ENCODE measurements at regions not wholly inside any gene's neighbourhood (a gene's known extent, or its start where the extent isn't known, plus 50 kb on each side); places are given as distances from the start of the nearest gene placed in this dataset.
"Not testable (repeated sequence)": the region's sequence is repeated elsewhere in the genome, so short reads cannot be mapped to it uniquely, and the experiment has no call there.

GRCh38 chr10:109732254-109732965 lies 190.9 kb downstream of the XPNPEP1 start:
- in situ Hi-C loops (cut with HindIII; ENCODE audit: low sequenced_read_pairs) = no loop called here

DNA sequence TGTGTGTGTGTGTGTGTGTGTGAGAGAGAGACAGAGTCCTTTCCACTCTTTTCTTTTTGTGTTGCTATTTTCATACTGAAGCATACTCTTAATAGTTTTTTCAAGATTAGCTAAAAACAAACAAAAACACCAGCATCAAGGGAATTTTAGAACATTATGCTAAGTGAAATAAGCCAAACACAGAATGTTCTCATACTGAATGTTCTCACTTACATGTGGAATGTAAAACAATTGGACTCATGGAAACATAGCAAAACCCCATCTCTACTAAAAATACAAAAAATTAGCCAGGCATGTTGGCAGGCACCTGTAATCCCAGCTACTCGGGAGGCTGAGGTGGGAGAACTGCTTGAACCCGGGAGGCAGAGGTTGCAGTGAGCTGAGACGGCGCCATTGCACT lies 193.4 kb downstream of the XPNPEP1 start:
- in situ Hi-C loops (cut with HindIII; ENCODE audit: low sequenced_read_pairs) = not testable (repeated sequence)

DNA sequence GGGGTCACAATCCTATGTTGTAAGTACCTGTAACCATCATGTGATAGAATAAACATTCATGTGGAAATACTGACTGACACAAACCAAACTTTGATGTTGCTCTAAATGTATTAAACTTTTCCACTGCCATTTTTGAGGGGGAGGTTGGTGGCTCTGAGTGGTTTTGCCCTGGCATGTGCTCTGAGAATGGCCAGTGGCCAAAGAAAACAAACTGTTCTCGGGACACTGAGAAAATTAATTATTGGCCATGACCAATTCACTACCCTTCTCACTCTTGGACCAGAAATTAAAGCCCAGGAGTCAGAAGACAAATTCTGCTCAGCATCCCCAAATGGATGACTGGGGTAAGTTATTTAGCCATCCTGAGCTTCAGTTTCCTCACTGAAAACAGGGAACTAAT lies 195.9 kb downstream of the XPNPEP1 start:
- in situ Hi-C loops (cut with HindIII; ENCODE audit: low sequenced_read_pairs) = no loop called here

- in situ Hi-C loops (cut with HindIII; ENCODE audit: low sequenced_read_pairs) = no loop called here
Measured at GRCh38 chr10:109726473-109726872, 196.8 kb downstream of the XPNPEP1 start.

DNA sequence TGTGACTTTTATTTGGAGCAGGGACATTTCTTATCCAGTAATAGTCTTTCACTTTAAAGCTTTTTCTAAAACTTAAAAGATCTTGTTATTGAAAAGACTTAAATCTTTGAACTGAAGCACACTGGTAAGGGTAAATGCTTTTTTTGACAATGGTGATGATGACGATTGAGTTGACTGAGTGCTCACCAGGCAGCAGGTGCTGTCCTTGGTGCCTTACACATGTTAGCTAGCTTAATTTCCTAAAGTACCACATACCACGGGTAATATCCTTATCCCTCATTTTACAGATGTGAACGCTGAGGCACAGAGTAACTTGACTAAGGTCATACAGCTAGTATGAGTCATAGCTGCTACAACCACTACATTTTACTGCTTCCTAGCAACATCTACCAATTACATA lies 200.0 kb downstream of the XPNPEP1 start:
- in situ Hi-C loops (cut with HindIII; ENCODE audit: low sequenced_read_pairs) = no loop called here

DNA sequence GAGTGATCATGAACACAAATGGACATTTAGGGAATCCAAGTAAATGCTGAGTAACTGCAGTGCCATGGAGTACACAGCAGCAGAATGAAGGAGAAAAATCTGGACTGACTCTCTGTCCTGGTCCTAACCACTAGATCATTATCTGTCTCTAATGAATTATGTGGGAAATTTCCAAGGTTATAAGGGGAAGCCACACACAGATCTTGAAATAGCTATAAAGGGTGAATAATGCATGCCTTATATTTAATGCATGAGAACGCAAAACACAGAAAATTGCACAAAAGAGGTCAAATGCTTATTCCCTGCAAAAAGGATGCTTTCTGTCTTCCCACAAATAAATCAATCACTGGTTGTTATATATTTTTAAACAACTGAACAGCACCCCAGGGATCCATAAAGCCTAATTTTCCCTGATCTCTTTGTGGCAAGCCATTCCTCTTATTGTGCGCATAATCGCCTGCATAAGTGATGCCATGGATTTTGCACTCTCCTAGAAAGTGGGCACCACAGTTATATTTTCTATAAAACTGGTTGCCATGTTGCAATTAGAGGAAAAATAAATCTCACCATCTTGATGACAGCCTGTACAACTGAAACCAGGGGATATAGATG lies 201.8 kb downstream of the XPNPEP1 start:
- in situ Hi-C loops (cut with HindIII; ENCODE audit: low sequenced_read_pairs) = no loop called here

DNA sequence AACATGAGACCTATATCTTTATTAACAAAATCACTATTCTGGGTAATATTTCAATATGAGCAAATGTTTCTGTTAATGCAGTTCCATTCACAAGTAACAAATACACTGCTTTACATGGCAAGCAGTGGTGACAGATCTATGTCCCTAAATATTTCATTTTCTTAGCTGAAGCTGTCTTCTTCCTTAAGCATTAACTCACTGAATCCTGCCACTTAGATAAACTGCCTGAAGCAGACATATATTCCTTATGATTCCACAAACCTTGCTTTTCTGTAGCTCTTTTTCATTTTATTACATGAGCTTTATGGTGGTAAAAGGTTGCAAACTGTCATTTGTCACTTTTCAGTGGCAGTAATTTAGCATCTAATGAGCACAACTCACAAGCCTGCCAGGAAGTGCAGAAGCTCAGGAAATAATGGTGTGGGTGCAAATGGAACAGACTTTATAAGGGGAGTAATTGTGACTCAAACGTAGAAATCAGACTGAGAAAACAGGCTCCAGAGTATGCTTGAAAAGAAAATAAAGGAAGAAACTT lies 217.2 kb downstream of the XPNPEP1 start:
- in situ Hi-C loops (cut with HindIII; ENCODE audit: low sequenced_read_pairs) = no loop called here

- in situ Hi-C loops (cut with HindIII; ENCODE audit: low sequenced_read_pairs) = no loop called here
Measured at GRCh38 chr10:109701633-109702215, 221.6 kb downstream of the XPNPEP1 start.

DNA sequence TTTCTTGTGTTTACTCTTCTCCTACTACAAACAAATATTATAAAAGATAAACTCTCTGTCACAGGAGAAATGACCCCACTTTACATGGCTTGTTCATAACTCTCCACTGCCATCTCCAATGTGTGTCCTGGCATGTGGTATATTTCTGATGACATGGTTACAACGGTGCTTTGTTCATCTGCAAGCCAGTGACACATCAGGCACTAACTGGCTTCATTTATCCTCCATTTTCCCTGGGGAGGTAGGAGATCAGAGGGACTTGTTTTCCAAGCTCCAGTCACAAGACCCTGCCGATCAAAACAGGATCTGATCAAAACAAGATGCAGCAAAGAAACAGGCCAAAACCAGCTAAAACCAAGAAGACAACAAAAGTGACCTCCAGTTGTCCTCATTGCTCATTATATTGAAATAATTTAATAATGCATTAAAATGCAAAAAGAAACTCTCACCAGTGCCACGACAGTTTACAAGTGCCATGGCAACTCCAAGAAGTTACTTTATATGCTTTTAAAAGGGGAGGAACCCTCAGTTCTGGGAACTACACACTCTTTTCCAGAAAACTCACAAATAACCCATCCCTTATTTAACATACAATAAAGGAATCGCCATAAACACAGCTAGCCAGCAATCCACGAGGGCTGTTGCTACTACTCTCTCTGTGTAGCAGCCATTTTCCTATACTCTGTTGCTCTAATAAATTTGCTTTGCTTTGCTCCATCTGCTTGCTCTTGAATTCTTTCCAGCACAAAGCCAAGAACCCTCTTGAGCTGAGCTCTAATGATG lies 224.2 kb downstream of the XPNPEP1 start:
- in situ Hi-C loops (cut with HindIII; ENCODE audit: low sequenced_read_pairs) = no loop called here

GRCh38 chr10:109698086-109698485 lies 225.2 kb downstream of the XPNPEP1 start:
- in situ Hi-C loops (cut with HindIII; ENCODE audit: low sequenced_read_pairs) = no loop called here

DNA sequence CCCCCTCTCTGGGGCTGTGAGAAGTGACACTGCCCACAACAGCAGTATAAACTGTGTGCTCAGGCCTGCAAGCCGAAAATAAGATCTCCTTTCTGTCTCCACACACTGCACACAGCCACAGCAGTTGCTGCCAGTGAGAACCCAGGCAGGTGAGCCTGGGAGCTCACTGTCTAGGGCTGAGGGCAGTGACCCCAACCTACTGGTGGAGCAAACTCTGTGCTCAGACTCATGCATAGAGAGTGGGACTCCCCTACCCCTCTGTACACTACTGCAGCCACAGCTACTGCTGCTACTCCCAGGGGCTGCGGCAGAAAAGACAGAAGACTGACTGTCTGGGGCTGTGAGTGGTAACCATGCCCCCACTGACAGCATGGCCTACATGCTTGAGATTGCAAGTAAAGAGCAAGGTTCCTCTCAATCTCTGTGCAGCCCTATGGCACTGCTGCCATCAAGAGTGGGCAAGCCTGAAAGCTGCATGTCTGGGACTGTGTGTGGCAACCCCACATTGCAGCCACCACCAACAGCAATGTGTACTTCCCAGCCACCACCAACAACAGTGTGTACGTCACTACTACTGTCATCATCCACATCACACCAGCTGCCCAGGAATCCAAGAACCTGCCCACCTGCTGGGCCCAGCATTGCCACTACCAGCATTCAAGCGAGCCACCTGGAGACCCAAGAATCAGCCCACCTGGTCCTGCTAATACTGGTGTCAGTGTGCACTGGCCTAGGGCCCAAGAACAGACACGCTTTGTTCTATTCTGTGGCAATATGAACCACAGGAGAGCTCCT lies 226.1 kb downstream of the XPNPEP1 start:
- in situ Hi-C loops (cut with HindIII; ENCODE audit: low sequenced_read_pairs) = no loop called here

- in situ Hi-C loops (cut with HindIII; ENCODE audit: low sequenced_read_pairs) = no loop called here
Measured at GRCh38 chr10:109696462-109696861, 226.8 kb downstream of the XPNPEP1 start.

GRCh38 chr10:109695988-109696387 lies 227.3 kb downstream of the XPNPEP1 start:
- in situ Hi-C loops (cut with HindIII; ENCODE audit: low sequenced_read_pairs) = no loop called here

GRCh38 chr10:109689785-109690184 lies 233.5 kb downstream of the XPNPEP1 start:
- in situ Hi-C loops (cut with HindIII; ENCODE audit: low sequenced_read_pairs) = no loop called here

- in situ Hi-C loops (cut with HindIII; ENCODE audit: low sequenced_read_pairs) = no loop called here
Measured at GRCh38 chr10:109679478-109679877, 243.8 kb downstream of the XPNPEP1 start.

DNA sequence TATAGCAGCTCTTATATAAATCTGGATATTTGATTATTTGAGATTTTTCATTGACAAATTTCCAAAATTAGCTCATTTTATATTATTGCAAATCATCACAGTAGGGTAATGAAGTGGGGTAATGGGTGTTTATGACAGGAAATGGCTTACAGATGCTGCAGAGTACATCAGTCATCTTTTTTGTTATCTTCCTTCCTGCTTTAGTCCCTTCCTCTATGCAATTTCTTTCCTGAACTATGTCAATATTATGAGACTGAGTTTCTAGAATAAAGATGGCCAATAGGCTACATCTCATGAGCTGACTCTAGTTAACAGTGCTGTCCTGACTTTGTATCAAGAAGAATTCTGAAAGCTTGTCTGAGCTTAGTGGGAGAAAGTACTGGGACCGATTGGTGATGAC lies 244.5 kb downstream of the XPNPEP1 start:
- in situ Hi-C loops (cut with HindIII; ENCODE audit: low sequenced_read_pairs) = no loop called here

DNA sequence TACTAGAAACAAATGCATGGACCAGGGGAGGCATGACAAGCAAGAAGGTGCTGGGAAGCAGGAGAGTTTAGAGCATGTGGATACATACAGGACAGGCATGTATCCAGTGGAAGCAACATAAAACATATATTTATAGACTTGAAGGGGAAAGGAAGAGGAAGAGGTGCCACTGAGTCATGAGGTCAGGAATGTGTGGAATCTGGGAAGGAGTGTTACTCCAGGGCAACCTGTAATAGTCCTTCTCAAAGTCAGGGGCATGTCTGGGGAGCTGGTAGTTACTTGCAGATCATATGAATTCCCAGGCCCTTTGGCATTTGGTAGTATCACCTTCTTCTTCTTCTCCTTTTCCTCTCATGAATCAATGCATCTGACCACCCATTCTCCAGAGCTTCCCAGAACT lies 246.6 kb downstream of the XPNPEP1 start:
- in situ Hi-C loops (cut with HindIII; ENCODE audit: low sequenced_read_pairs) = no loop called here

- in situ Hi-C loops (cut with HindIII; ENCODE audit: low sequenced_read_pairs) = no loop called here
Measured at GRCh38 chr10:109668703-109669102, 254.6 kb downstream of the XPNPEP1 start.

DNA sequence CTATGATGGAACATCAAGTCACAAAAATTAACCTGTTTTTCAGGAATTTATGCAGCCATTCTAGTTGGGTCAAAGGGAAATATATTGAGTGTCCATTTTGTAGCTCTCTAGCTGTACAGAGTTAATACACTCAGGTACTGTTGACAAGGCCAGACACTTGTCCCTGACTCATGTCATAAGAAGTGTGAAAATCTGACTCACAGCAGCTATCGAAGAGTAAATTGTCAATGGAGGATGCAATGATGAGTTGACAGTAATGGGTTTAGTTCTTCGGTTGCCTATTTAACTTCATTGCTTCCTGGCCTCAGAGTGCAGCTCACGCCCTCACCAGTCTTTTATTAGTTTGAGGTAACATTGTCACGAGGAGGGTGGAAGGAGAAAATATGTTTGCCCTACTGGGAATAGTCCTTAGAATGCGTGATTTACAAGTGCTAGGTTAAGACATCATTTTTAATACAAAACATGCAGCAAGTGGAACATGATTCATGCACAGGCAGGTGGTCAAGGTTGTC lies 255.1 kb downstream of the XPNPEP1 start:
- in situ Hi-C loops (cut with HindIII; ENCODE audit: low sequenced_read_pairs) = no loop called here

- in situ Hi-C loops (cut with HindIII; ENCODE audit: low sequenced_read_pairs) = no loop called here
Measured at GRCh38 chr10:109665321-109665720, 258.0 kb downstream of the XPNPEP1 start.

Measured in endothelial cell of hepatic sinusoid (primary cell).